HEK293 (cell line): ENCODE measurements at regions not wholly inside any gene's neighbourhood (a gene's known extent, or its start where the extent isn't known, plus 50 kb on each side); places are given as distances from the start of the nearest gene placed in this dataset.

Experiments used
- CTCF ChIA-PET: fragments of 350-600 bp; formaldehyde crosslinking; extraction: SDS; loops from one replicate; lab custom pipeline; 2021; ENCODE audit warnings: antibody characterized with exemption; lab: Yijun Ruan, JAX
- POLR2A ChIA-PET: fragments of 300-600 bp; formaldehyde crosslinking; extraction: SDS; loops from one replicate; lab custom pipeline; 2020; ENCODE audit warnings: antibody characterized with exemption, inconsistent platforms; lab: Yijun Ruan, JAX
- H3K27ac ChIP-seq: fragments of 200-500 bp; sonication (Bioruptor generic); 2 replicates; pipeline ENCODE4 v1.5.1; 2014; ENCODE audit warnings: low read depth, low read length, control low read depth, inconsistent platforms; ENCODE audit errors: extremely low read depth
- H3K36me3 ChIP-seq, 2 experiments: fragments of 200-500 bp in 1 of 2; sonication (Bioruptor generic) in 1 of 2; 1 replicate in 1 of 2; 2 replicates in 1 of 2; pipeline ENCODE4 v1.5.1; 2014 to 2017; ENCODE audit warnings: inconsistent platforms in 2 of 2, low read length in 2 of 2; ENCODE audit not compliant: control insufficient read depth in 2 of 2, insufficient read depth in 1 of 2
- H3K4me1 ChIP-seq: fragments of 200-500 bp; sonication (Bioruptor generic); 2 replicates; pipeline ENCODE4 v1.5.1; 2014; ENCODE audit warnings: mild to moderate bottlenecking, low read length, inconsistent platforms; ENCODE audit not compliant: control insufficient read depth, insufficient read depth
- H3K4me3 ChIP-seq: 2 replicates; pipeline ENCODE4 v1.5.1; 2011; ENCODE audit warnings: low read depth, mild to moderate bottlenecking, control low read depth, low read length, moderate library complexity
- H3K9me3 ChIP-seq: fragments of 200-500 bp; sonication (Bioruptor generic); 2 replicates; pipeline ENCODE4 v1.5.1; 2014; ENCODE audit warnings: low read depth, low read length, inconsistent platforms; ENCODE audit not compliant: control insufficient read depth, insufficient read depth
- FEZF1 ChIP-seq: fragments of 450-650 bp; formaldehyde crosslinking; IDR thresholded peaks from 2 replicates; pipeline ENCODE4 v1.5.1; 2016; ENCODE audit warnings: missing biosample characterization, missing genetic modification characterization
- GLIS1 ChIP-seq: fragments of 450-650 bp; formaldehyde crosslinking; IDR thresholded peaks from 2 replicates; pipeline ENCODE4 v1.5.1; 2016; ENCODE audit warnings: missing biosample characterization, missing genetic modification characterization
- GLIS2 ChIP-seq: fragments of 450-650 bp; formaldehyde crosslinking; IDR thresholded peaks from 2 replicates; pipeline ENCODE4 v1.5.1; 2016; ENCODE audit warnings: missing biosample characterization, missing genetic modification characterization
- KLF8 ChIP-seq: fragments of 450-650 bp; formaldehyde crosslinking; IDR thresholded peaks from 2 replicates; pipeline ENCODE4 v1.5.1; 2016; ENCODE audit warnings: missing biosample characterization, missing genetic modification characterization
- OSR2 ChIP-seq: fragments of 450-650 bp; formaldehyde crosslinking; IDR thresholded peaks from 2 replicates; pipeline ENCODE4 v1.5.1; 2016; ENCODE audit warnings: missing biosample characterization, missing genetic modification characterization
- SCRT2 ChIP-seq: fragments of 450-650 bp; formaldehyde crosslinking; IDR thresholded peaks from 2 replicates; pipeline ENCODE4 v1.5.1; 2016; ENCODE audit warnings: missing biosample characterization, missing genetic modification characterization
- TCF7L2 ChIP-seq: IDR thresholded peaks from 2 replicates; pipeline ENCODE4 v1.6.1; 2011; ENCODE audit warnings: low read depth, mild to moderate bottlenecking, inconsistent platforms, low read length, moderate library complexity, borderline replicate concordance
- ZBTB48 ChIP-seq: fragments of 450-650 bp; formaldehyde crosslinking; IDR thresholded peaks from 2 replicates; pipeline ENCODE4 v1.5.1; 2016; ENCODE audit warnings: missing biosample characterization, missing genetic modification characterization
- ZBTB8A ChIP-seq: fragments of 450-650 bp; formaldehyde crosslinking; IDR thresholded peaks from 2 replicates; pipeline ENCODE4 v1.5.1; 2016; ENCODE audit warnings: missing biosample characterization, missing genetic modification characterization
- ZNF133 ChIP-seq: fragments of 450-650 bp; formaldehyde crosslinking; IDR thresholded peaks from 2 replicates; pipeline ENCODE4 v1.5.1; 2016; ENCODE audit warnings: missing biosample characterization, missing genetic modification characterization
- ZNF140 ChIP-seq: fragments of 450-650 bp; formaldehyde crosslinking; IDR thresholded peaks from 2 replicates; pipeline ENCODE4 v1.5.1; 2016; ENCODE audit warnings: missing biosample characterization, missing genetic modification characterization
- ZNF18 ChIP-seq: fragments of 450-650 bp; formaldehyde crosslinking; IDR thresholded peaks from 2 replicates; pipeline ENCODE4 v1.5.1; 2016; ENCODE audit warnings: missing biosample characterization, missing genetic modification characterization
- ZNF223 ChIP-seq: fragments of 450-650 bp; formaldehyde crosslinking; IDR thresholded peaks from 2 replicates; pipeline ENCODE4 v1.5.1; 2016; ENCODE audit warnings: missing biosample characterization, missing genetic modification characterization
- ZNF239 ChIP-seq: fragments of 450-650 bp; formaldehyde crosslinking; IDR thresholded peaks from 2 replicates; pipeline ENCODE4 v1.5.1; 2016; ENCODE audit warnings: missing biosample characterization, missing genetic modification characterization
- ZNF248 ChIP-seq: fragments of 450-650 bp; formaldehyde crosslinking; IDR thresholded peaks from 2 replicates; pipeline ENCODE4 v1.5.1; 2017; ENCODE audit warnings: missing biosample characterization, missing genetic modification characterization
- ZNF324 ChIP-seq: fragments of 450-650 bp; formaldehyde crosslinking; IDR thresholded peaks from 2 replicates; pipeline ENCODE4 v1.5.1; 2016; ENCODE audit warnings: missing biosample characterization, missing genetic modification characterization
- ZNF341 ChIP-seq: fragments of 450-650 bp; formaldehyde crosslinking; IDR thresholded peaks from 2 replicates; pipeline ENCODE4; 2016; ENCODE audit warnings: low read depth, missing biosample characterization, missing genetic modification characterization
- ZNF354C ChIP-seq: fragments of 450-650 bp; formaldehyde crosslinking; IDR thresholded peaks from 2 replicates; pipeline ENCODE4 v1.5.1; 2016; ENCODE audit warnings: missing biosample characterization, missing genetic modification characterization, low read depth, borderline replicate concordance
- ZNF488 ChIP-seq: fragments of 450-650 bp; formaldehyde crosslinking; IDR thresholded peaks from 2 replicates; pipeline ENCODE4 v1.5.1; 2016; ENCODE audit warnings: missing biosample characterization, missing genetic modification characterization
- ZNF529 ChIP-seq: fragments of 450-650 bp; formaldehyde crosslinking; IDR thresholded peaks from 2 replicates; pipeline ENCODE4 v1.5.1; 2017; ENCODE audit warnings: missing genetic modification characterization, missing biosample characterization; ENCODE audit not compliant: insufficient replicate concordance
- ZNF560 ChIP-seq: fragments of 450-650 bp; formaldehyde crosslinking; IDR thresholded peaks from 2 replicates; pipeline ENCODE4 v1.5.1; 2017; ENCODE audit warnings: missing biosample characterization, missing genetic modification characterization, borderline replicate concordance
- ZNF561 ChIP-seq: fragments of 450-650 bp; IDR thresholded peaks from 2 replicates; pipeline ENCODE4 v1.5.1; 2018; ENCODE audit warnings: missing biosample characterization, missing genetic modification characterization, borderline replicate concordance
- ZNF596 ChIP-seq: fragments of 450-650 bp; IDR thresholded peaks from 2 replicates; pipeline ENCODE4 v1.5.0; 2018; ENCODE audit warnings: missing biosample characterization, mild to moderate bottlenecking, missing genetic modification characterization, moderate library complexity
- ZNF624 ChIP-seq: fragments of 450-650 bp; formaldehyde crosslinking; IDR thresholded peaks from 2 replicates; pipeline ENCODE4 v1.5.1; 2017; ENCODE audit warnings: missing biosample characterization, missing genetic modification characterization
- ZNF777 ChIP-seq: fragments of 450-650 bp; formaldehyde crosslinking; IDR thresholded peaks from 2 replicates; pipeline ENCODE4 v1.5.1; 2017; ENCODE audit warnings: missing biosample characterization, missing genetic modification characterization, borderline replicate concordance
- TF ChIP-seq, protein P1 (sequence below): IDR thresholded peaks from 2 replicates; pipeline ENCODE4 v1.6.1; 2011; ENCODE audit warnings: mild to moderate bottlenecking, low read depth, low read length, borderline replicate concordance
- TF ChIP-seq, protein P2 (sequence below): fragments of 450-650 bp; IDR thresholded peaks from 2 replicates; pipeline ENCODE4 v1.5.1; 2018; ENCODE audit warnings: missing biosample characterization, mild to moderate bottlenecking, missing genetic modification characterization

DNA sequence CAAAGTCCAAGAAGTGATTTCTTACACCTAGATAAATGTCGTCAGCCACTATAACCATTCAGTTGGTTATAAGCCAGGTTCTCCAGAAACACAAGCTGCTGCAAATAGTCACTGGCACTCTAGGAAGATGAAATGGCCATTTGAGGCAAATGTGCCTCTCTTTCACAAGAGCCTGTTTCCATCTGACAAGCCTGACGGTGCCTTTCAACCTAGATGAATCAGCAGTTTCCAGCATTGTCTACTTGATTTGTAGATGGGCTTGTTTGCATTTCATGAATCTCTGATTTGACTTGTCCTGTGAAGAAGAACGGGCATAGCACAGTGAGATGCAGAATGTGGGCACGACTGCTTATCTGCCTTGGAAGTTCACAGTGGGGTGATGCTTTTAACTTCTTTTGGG is 327.2 kb downstream of the LMO7 start (continued):
- TF ChIP-seq SCRT2 (tag by site-specific recombination) (no peak), ZNF223 (tag by site-specific recombination) (no peak), ZNF140 (tag by site-specific recombination) (no peak), ZNF324 (tag by site-specific recombination) (no peak), KLF8 (tag by site-specific recombination) (no peak), ZNF354C (tag by site-specific recombination) (no peak), ZNF341 (no peak), OSR2 (tag by site-specific recombination) (no peak), GLIS1 (tag by site-specific recombination) (no peak)

DNA sequence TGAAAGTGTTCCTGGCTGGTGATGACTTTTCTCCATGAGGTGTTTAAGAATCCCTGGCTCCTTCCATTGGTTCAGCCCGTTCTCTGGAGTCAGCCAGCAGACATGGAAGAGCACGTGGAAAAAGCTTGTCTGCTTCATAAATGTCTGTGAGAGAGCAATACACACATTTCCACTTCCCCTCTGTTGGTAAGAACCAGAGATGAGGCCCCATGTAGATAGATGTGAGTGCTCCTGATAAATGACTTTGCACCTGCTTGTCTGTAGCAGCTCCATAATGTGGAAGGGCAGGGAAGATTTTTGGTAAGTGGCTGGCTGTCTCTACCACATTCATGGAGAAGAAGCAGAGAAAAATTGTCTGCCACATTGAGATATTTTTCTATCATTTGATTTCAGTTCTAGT is 325.8 kb downstream of the LMO7 start:
- no peaks in the 10 kb centered on the region for H3K36me3 ChIP-seq
- no peak for TF ChIP-seq ZNF560
- H3K4me1 ChIP-seq: no peaks in the 10 kb centered on the region
- H3K4me3 ChIP-seq: no peak overlapping the region
- POLR2A ChIA-PET: no interaction called here
- H3K27ac ChIP-seq: no peak overlapping the region
- CTCF ChIA-PET: no interaction called here
- H3K9me3 ChIP-seq: no peaks in the 10 kb centered on the region

DNA sequence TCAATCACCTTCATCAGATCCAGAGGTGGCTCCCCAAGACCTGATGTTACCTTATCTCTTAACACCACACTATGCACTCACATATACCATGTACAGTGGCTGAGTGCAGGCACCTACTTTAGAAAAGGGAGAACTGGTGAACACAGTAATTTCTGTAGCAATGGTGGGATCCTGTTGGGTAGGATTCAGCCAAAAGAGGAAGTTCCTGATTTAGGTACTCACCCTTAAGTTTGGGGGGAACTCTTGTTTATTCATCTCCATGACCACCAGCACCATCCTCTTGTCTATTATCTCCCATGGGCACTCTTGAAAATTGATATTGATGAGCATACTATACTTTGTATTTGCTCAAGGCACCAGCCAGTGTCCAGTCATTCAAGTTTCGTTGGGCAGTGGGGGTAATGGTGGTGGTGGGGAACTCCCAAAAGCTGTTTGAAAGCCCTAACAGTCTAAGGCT is 324.4 kb downstream of the LMO7 start:
- POLR2A ChIA-PET: no interaction called here
- no peaks in the 10 kb centered on the region for H3K36me3 ChIP-seq

GRCh38 chr13:75959861-75960481 is 323.8 kb downstream of the LMO7 start:
- POLR2A ChIA-PET: no interaction called here
- CTCF ChIA-PET: no interaction called here
- H3K27ac ChIP-seq: no peak overlapping the region
- TF ChIP-seq, protein P1, sequence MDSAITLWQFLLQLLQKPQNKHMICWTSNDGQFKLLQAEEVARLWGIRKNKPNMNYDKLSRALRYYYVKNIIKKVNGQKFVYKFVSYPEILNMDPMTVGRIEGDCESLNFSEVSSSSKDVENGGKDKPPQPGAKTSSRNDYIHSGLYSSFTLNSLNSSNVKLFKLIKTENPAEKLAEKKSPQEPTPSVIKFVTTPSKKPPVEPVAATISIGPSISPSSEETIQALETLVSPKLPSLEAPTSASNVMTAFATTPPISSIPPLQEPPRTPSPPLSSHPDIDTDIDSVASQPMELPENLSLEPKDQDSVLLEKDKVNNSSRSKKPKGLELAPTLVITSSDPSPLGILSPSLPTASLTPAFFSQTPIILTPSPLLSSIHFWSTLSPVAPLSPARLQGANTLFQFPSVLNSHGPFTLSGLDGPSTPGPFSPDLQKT: no peak
- TF ChIP-seq ZNF248 (tag by site-specific recombination): no peak
- no peak for TF ChIP-seq ZBTB8A
- TF ChIP-seq FEZF1 (tag by site-specific recombination): peak; percentile 73
- TF ChIP-seq ZNF18 (tag by site-specific recombination): no peak
- no peak for TF ChIP-seq ZNF777
- no peak for TF ChIP-seq ZBTB48 (tag by site-specific recombination)
- no peak for TF ChIP-seq ZNF624
- TF ChIP-seq ZNF596 (tag by site-specific recombination): no peak
- TF ChIP-seq ZNF239 (tag by site-specific recombination): no peak
- no peak for TF ChIP-seq ZNF488 (tag by site-specific recombination)
- TF ChIP-seq GLIS1 (tag by site-specific recombination): no peak
- no peak for TF ChIP-seq GLIS2 (tag by site-specific recombination)
- TF ChIP-seq, protein P2, sequence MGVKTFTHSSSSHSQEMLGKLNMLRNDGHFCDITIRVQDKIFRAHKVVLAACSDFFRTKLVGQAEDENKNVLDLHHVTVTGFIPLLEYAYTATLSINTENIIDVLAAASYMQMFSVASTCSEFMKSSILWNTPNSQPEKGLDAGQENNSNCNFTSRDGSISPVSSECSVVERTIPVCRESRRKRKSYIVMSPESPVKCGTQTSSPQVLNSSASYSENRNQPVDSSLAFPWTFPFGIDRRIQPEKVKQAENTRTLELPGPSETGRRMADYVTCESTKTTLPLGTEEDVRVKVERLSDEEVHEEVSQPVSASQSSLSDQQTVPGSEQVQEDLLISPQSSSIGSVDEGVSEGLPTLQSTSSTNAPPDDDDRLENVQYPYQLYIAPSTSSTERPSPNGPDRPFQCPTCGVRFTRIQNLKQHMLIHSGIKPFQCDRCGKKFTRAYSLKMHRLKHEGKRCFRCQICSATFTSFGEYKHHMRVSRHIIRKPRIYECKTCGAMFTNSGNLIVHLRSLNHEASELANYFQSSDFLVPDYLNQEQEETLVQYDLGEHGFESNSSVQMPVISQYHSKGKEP: no peak
- TF ChIP-seq ZNF561 (tag by site-specific recombination): 0 out of 2 replicates have a peak, but pooled peaks have one; percentile 26
- TF ChIP-seq ZNF133 (tag by site-specific recombination): no peak
- peak; percentile 46; the same call in 1 of the 2 replicates for TF ChIP-seq TCF7L2

More for the DNA sequence above, 324.4 kb downstream of the LMO7 start:
- CTCF ChIA-PET: no interaction called here
- no peak overlapping the region for H3K4me3 ChIP-seq
- TF ChIP-seq ZNF561 (tag by site-specific recombination): 0 out of 2 replicates have a peak, but pooled peaks have one; percentile 4
- TF ChIP-seq ZNF529 (tag by site-specific recombination): no peak
- no peaks in the 10 kb centered on the region for H3K4me1 ChIP-seq
- no peaks in the 10 kb centered on the region for H3K9me3 ChIP-seq
- H3K27ac ChIP-seq: no peak overlapping the region

More at GRCh38 chr13:75959861-75960481, 323.8 kb downstream of the LMO7 start:
- Histone ChIP-seq H3K9me3 (no peaks in the 10 kb centered on the region), H3K36me3 (no peaks in the 10 kb centered on the region), H3K4me1 (no peaks in the 10 kb centered on the region), H3K4me3 (no peak overlapping the region)
